A673 (cell line): ENCODE measurements at regions not wholly inside any gene's neighbourhood (a gene's known extent, or its start where the extent isn't known, plus 50 kb on each side); places are given as distances from the start of the nearest gene placed in this dataset.

Experiments
- EZH2 ChIP-seq: fragments of 200-600 bp; sonication (generic); IDR thresholded peaks from 2 replicates; pipeline ENCODE4 v1.6.1; 2017; ENCODE audit warnings: borderline replicate concordance, low read depth, mild to moderate bottlenecking, mixed read lengths, antibody characterized with exemption, low read length; ENCODE audit not compliant: poor library complexity, severe bottlenecking
- TF ChIP-seq, protein P1 (sequence below): fragments of 300-800, 200-600 bp; sonication (generic); conservative IDR thresholded peaks from 2 replicates; pipeline ENCODE4 v1.5.1; 2017; ENCODE audit warnings: low read depth, mild to moderate bottlenecking, antibody characterized with exemption, low read length, moderate library complexity, mixed read lengths

DNA sequence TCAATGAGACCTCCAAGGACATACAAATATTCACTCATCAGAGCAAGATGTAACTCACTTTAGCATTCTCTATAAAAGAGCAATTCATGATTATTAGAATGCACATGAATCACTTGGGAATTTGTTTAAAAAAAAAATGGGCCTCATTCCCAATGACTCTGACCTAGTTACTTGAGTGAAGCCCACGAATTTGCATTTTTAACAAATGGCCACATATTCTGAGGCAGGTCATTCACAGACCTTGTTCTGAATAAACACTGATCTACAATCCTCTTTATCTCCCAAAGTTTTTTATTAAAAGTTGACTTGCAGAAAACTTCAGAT is 255.1 kb upstream of the VEGFC start:
- TF ChIP-seq, protein P1, sequence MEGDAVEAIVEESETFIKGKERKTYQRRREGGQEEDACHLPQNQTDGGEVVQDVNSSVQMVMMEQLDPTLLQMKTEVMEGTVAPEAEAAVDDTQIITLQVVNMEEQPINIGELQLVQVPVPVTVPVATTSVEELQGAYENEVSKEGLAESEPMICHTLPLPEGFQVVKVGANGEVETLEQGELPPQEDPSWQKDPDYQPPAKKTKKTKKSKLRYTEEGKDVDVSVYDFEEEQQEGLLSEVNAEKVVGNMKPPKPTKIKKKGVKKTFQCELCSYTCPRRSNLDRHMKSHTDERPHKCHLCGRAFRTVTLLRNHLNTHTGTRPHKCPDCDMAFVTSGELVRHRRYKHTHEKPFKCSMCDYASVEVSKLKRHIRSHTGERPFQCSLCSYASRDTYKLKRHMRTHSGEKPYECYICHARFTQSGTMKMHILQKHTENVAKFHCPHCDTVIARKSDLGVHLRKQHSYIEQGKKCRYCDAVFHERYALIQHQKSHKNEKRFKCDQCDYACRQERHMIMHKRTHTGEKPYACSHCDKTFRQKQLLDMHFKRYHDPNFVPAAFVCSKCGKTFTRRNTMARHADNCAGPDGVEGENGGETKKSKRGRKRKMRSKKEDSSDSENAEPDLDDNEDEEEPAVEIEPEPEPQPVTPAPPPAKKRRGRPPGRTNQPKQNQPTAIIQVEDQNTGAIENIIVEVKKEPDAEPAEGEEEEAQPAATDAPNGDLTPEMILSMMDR, result no peak
- no peak for TF ChIP-seq EZH2
